ENCODE measurements at regions not wholly inside any gene's neighbourhood (a gene's known extent, or its start where the extent isn't known, plus 50 kb on each side); places are given as distances from the start of the nearest gene placed in this dataset.
"Not testable (repeated sequence)": the region's sequence is repeated elsewhere in the genome, so short reads cannot be mapped to it uniquely, and the experiment has no call there.

- TF ChIP-seq CTCF (IDR thresholded peaks at IDR 0.05; ENCODE audit: low read depth, low read length); EZH2phosphoT487 (IDR thresholded peaks at IDR 0.05; ENCODE audit: low read depth): not testable (repeated sequence)
Observed at GRCh38 chr1:120950633-120951032, 61.1 kb downstream of the PPIAL4A start.
